GM18505 (cell line): ENCODE measurements at regions not wholly inside any gene's neighbourhood (a gene's known extent, or its start where the extent isn't known, plus 50 kb on each side); places are given as distances from the start of the nearest gene placed in this dataset.
"Not testable (repeated sequence)": the region's sequence is repeated elsewhere in the genome, so short reads cannot be mapped to it uniquely, and the experiment has no call there.

Experiments
- ATAC-seq: cut with Tn5 transposase; IDR thresholded peaks from one replicate; pipeline ENCODE4 v1.9.1; 2021; ENCODE audit not compliant: unreplicated experiment
- POLR2A ChIP-seq: IDR thresholded peaks from 4 replicates; pipeline ENCODE4 v1.6.1; 2011; ENCODE audit warnings: borderline replicate concordance; ENCODE audit not compliant: insufficient read depth, insufficient read length; ENCODE audit errors: extremely low read depth

- TF ChIP-seq POLR2A, result no peak
These were observed 87.6 kb upstream of the SGK1 start for GRCh38 chr6:134405386-134406087.

DNA sequence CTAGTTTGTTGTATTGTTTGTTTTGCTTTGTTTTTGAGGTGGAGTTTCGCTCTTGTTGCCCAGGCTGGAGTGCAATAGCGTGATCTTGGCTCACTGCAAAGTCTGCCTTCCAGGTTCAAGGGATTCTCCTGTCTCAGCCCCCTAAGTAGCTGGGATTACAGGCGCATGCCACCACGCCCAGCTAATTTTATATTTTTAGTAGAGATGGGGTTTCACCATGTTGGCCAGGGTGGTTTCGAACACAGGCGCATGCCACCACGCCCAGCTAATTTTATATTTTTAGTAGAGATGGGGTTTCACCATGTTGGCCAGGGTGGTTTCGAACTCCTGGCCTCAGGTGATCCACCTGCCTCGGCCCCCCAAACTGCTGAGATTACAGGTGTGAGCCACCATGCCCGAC lies 85.4 kb upstream of the SGK1 start:
- not testable (repeated sequence) for ATAC-seq

More at GRCh38 chr6:134405386-134406087, 87.6 kb upstream of the SGK1 start:
- ATAC-seq, result no peak

DNA sequence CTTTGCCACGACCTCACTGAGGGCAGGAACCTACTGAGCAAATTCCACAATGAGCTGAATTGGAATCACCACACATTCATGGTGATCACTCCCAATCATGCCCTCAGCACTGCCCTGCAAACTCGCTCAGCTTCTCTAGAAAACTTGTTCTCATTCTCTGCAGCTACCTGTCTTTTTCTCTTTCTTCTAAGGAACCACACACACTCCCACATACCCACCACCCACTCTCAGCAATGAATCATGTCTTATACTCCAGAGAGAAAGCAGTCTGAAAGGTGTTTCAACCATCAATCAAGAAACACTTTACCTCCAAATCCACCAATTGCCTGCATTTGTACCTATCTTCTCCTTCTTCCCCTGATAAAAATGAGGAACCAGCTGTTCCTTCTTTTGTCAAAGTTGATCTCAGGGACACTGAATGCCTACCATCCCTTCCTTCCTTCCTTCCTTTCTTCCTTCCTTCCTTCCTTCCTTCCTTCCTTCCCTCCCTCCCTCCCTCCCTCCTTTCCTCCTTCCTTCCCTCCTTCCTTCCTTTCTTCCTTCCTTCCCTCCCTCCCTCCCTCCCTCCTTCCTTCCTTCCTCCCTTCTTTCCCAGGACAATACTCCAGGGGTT lies 84.6 kb upstream of the SGK1 start:
- TF ChIP-seq POLR2A, result no peak
- ATAC-seq, result no peak

DNA sequence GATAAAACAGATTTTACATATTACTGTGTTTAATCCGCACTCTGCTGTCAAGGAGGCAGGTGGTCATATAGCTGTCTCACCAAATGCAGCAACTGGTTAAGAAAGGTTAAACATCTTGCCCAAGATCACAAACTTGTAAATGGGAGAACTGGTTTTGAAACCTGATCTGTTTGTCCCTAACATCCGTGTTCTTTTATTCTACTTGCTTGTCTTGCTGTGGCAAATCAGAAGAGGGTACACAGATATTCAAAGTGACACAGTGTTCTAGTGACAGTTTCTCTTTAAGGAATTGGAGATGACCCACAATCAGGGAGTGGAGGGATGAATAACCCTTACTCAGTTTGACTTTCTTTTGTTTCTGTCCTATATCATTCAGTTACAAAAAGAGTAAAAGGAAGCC lies 83.0 kb upstream of the SGK1 start:
- no peak for TF ChIP-seq POLR2A
- ATAC-seq, result no peak

GRCh38 chr6:134398453-134398852 lies 80.5 kb upstream of the SGK1 start:
- no peak for TF ChIP-seq POLR2A
- ATAC-seq, result no peak

GRCh38 chr6:134397676-134398075 lies 79.8 kb upstream of the SGK1 start:
- no peak for TF ChIP-seq POLR2A
- no peak for ATAC-seq

- TF ChIP-seq POLR2A, result no peak
- ATAC-seq, result no peak
These were observed 77.0 kb upstream of the SGK1 start for GRCh38 chr6:134394905-134395304.

DNA sequence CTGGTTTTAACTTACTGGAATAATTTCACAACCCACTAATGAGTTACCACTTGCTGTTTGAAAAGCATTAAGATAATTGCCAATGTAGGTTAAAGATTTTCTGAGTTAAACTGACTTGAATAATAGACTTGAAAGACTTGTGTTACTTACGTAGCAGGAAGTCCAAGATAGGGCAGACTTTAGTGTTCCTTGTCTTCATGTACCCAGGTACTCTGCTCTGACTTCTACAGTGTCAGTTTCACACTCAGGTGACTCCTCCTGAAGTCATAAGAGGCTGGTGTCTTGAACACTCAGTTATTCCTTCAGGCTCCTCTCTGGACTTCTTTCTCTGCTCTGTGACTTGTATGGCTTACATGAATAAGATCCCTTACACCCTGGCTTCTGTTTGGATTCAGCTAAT lies 76.3 kb upstream of the SGK1 start:
- no peak for ATAC-seq
- no peak for TF ChIP-seq POLR2A

DNA sequence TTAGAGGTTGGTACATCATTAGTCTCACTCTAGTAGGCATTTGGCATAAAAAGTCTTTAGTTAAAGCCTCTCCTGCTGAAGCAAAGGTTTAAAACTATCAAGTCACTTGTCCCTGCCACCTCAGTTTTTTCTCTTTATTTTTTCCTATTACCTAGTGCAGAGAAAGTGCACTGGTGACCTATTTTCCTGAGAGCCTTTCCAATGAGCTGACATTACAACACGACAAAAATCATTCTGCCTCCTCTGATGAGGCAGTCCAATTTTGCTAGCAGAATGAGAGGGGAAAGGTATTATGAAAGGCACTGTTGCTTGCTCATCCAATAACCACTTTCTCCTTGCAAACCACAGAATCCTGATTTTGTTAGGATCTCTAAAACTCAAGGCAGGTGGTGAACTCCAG lies 73.3 kb upstream of the SGK1 start:
- TF ChIP-seq POLR2A, result no peak
- no peak for ATAC-seq

DNA sequence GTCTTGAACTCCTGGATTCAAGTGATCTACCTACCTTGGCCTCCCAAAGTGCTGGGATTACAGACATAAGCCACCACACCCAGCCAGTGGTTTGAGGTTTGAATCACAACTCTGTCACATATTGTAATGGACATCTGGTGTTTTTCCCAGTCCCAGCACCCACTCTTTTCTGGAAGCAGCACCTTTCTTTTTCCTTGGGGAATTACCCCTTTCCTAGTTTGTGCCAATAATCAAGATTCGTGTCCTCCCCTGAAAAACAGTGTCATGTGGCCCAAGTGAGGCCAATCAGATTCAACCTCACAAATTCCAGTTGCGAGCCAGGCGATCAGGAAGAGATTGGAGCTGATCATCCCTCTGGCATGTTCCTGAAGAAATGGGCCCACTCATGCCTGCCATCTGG lies 71.7 kb upstream of the SGK1 start:
- ATAC-seq, result no peak
- TF ChIP-seq POLR2A, result no peak

DNA sequence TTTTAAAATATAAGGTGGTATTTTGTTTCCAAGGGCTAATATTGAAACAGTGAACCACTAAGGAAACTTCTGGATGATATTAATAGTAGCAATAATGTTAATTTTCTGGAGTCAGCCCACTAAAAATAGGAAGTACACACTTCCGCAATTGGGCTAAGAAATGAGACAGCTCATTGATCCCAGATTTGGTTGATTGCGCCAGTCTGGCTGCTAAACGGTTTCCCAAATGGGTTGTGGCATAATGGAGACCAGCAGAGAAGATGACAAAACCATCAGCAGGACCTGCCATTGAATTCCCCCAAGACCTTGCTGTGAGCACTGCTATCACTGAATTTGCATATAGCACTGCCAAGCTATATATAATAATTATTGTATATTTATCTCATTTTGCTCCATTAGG lies 71.2 kb upstream of the SGK1 start:
- no peak for TF ChIP-seq POLR2A
- no peak for ATAC-seq

DNA sequence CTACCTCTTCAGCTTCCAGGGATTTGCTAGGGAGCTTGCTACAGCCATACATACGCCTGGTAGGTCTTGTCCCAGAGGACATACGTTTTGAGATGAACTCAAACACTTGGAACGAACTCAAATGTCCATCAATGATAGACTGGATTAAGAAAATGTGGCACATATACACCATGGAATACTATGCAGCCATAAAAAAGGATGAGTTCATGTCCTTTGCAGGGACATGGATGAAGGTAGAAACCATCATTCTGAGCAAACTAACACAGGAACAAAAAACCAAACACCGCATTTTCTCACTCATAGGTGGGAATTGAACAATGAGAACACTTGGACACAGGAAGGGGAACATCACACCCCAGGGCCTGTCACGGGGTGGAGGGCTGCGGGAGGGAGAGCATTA lies 68.6 kb upstream of the SGK1 start:
- not testable (repeated sequence) for ATAC-seq

GRCh38 chr6:134381959-134382358 lies 64.0 kb upstream of the SGK1 start:
- no peak for ATAC-seq
- no peak for TF ChIP-seq POLR2A

- no peak for TF ChIP-seq POLR2A
- ATAC-seq, result no peak
These were observed 61.7 kb upstream of the SGK1 start for GRCh38 chr6:134379599-134379998.

- peak; percentile 83 for ATAC-seq
- TF ChIP-seq POLR2A, result peak; percentile 36
These were observed 61.2 kb upstream of the SGK1 start for GRCh38 chr6:134379076-134379475.
